WTC11 (cell line): ENCODE measurements at regions not wholly inside any gene's neighbourhood (a gene's known extent, or its start where the extent isn't known, plus 50 kb on each side); places are given as distances from the start of the nearest gene placed in this dataset.

Experiments used
- ATAC-seq: fragments of 200-7000 bp; cut with Tn5 transposase; 2 replicates; pipeline ENCODE4 v1.10.0; 2021; ENCODE audit warnings: mild to moderate bottlenecking, moderate library complexity
- CTCF ChIA-PET: fragments of 300-600 bp; sonication (Branson Sonifier 250); formaldehyde crosslinking; loops from one replicate; lab custom pipeline; 2021; ENCODE audit warnings: antibody characterized with exemption; lab: Charles Lee
- POLR2A ChIA-PET: fragments of 350-600 bp; sonication (Branson Sonifier 250); formaldehyde crosslinking; loops from one replicate; lab custom pipeline; 2021; ENCODE audit warnings: antibody characterized with exemption; lab: Charles Lee
- DNase-seq: peaks from one replicate; pipeline ENCODE4 v3.0.0; 2021; ENCODE audit warnings: low spot score
- H3K27ac Mint-ChIP-seq: 2 replicates; pipeline ENCODE4 v1.8.0; 2021; ENCODE audit warnings: mixed read lengths
- H3K27me3 Mint-ChIP-seq: 2 replicates; pipeline ENCODE4 v1.8.0; 2021; ENCODE audit warnings: low read depth, mild to moderate bottlenecking, moderate library complexity, mixed read lengths
- H3K36me3 Mint-ChIP-seq: 2 replicates; pipeline ENCODE4 v1.8.0; 2021; ENCODE audit warnings: mixed read lengths
- H3K4me1 Mint-ChIP-seq: 2 replicates; pipeline ENCODE4 v1.8.0; 2022; ENCODE audit warnings: mixed read lengths
- H3K4me3 Mint-ChIP-seq: 2 replicates; pipeline ENCODE4 v1.8.0; 2021; ENCODE audit warnings: mild to moderate bottlenecking, moderate library complexity, mixed read lengths
- H3K9me3 Mint-ChIP-seq: 2 replicates; pipeline ENCODE4 v1.8.0; 2021; ENCODE audit warnings: mixed read lengths
- AR ChIP-seq: fragments of 250-450 bp; sonication (Bioruptor Pico); IDR thresholded peaks from 2 replicates; pipeline ENCODE4 v1.9.0; 2021; ENCODE audit warnings: mild to moderate bottlenecking
- ATF1 ChIP-seq: sonication (generic); formaldehyde crosslinking; IDR thresholded peaks from 2 replicates; pipeline ENCODE4 v1.8.1; 2023; ENCODE audit warnings: mild to moderate bottlenecking, moderate library complexity, missing genetic modification reagents
- CBFB ChIP-seq: sonication (generic); formaldehyde crosslinking; IDR thresholded peaks from 2 replicates; pipeline ENCODE4 v1.8.1; 2022; ENCODE audit warnings: mild to moderate bottlenecking, low read depth, missing genetic modification reagents
- CTCF ChIP-seq: fragments of 200-600 bp; IDR thresholded peaks from 2 replicates; pipeline ENCODE4 v1.8.0; 2022; ENCODE audit warnings: antibody characterized with exemption
- EMX1 ChIP-seq: fragments of 250-450 bp; sonication (Bioruptor Pico); IDR thresholded peaks from 2 replicates; pipeline ENCODE4 v1.8.0; 2021; ENCODE audit warnings: mild to moderate bottlenecking
- FOXP1 ChIP-seq: sonication (generic); formaldehyde crosslinking; IDR thresholded peaks from 2 replicates; pipeline ENCODE4 v1.8.0; 2022; ENCODE audit warnings: missing genetic modification reagents, mild to moderate bottlenecking, moderate library complexity, borderline replicate concordance
- FOXP4 ChIP-seq: sonication (generic); formaldehyde crosslinking; IDR thresholded peaks from 2 replicates; pipeline ENCODE4 v1.8.0; 2022; ENCODE audit warnings: mild to moderate bottlenecking, missing genetic modification reagents
- IRF1 ChIP-seq: sonication (generic); formaldehyde crosslinking; IDR thresholded peaks from 2 replicates; pipeline ENCODE4 v1.8.0; 2023; ENCODE audit warnings: missing genetic modification reagents
- KAT7 ChIP-seq: sonication (generic); formaldehyde crosslinking; IDR thresholded peaks from 2 replicates; pipeline ENCODE4 v1.8.1; 2023; ENCODE audit warnings: missing genetic modification reagents, mild to moderate bottlenecking, borderline replicate concordance
- NFATC4 ChIP-seq: fragments of 250-450 bp; sonication (Bioruptor Pico); IDR thresholded peaks from 2 replicates; pipeline ENCODE4 v1.9.0; 2021; ENCODE audit warnings: mild to moderate bottlenecking
- NFYB ChIP-seq: sonication (generic); formaldehyde crosslinking; conservative IDR thresholded peaks from 2 replicates; pipeline ENCODE4 v1.8.0; 2022; ENCODE audit warnings: low read depth, missing genetic modification reagents
- NR3C1 ChIP-seq: sonication (generic); formaldehyde crosslinking; conservative IDR thresholded peaks from 2 replicates; pipeline ENCODE4 v1.8.1; 2023; ENCODE audit warnings: low read depth, mild to moderate bottlenecking, missing genetic modification reagents
- PRDM15 ChIP-seq: sonication (generic); formaldehyde crosslinking; IDR thresholded peaks from 2 replicates; pipeline ENCODE4 v1.8.0; 2022; ENCODE audit warnings: missing genetic modification reagents
- USF1 ChIP-seq: sonication (generic); formaldehyde crosslinking; IDR thresholded peaks from 2 replicates; pipeline ENCODE4 v1.8.0; 2022; ENCODE audit warnings: mild to moderate bottlenecking, missing genetic modification reagents
- USF2 ChIP-seq: sonication (generic); formaldehyde crosslinking; IDR thresholded peaks from 2 replicates; pipeline ENCODE4 v1.8.1; 2023; ENCODE audit warnings: mild to moderate bottlenecking, missing genetic modification reagents, moderate library complexity
- ZBTB43 ChIP-seq: sonication (generic); formaldehyde crosslinking; IDR thresholded peaks from 2 replicates; pipeline ENCODE4 v1.8.1; 2023; ENCODE audit warnings: mild to moderate bottlenecking, missing genetic modification reagents
- ZNF232 ChIP-seq: sonication (generic); formaldehyde crosslinking; IDR thresholded peaks from 2 replicates; pipeline ENCODE4 v1.8.0; 2022; ENCODE audit warnings: mild to moderate bottlenecking, missing genetic modification reagents
- ZNF416 ChIP-seq: fragments of 250-450 bp; sonication (Bioruptor Pico); IDR thresholded peaks from 2 replicates; pipeline ENCODE4 v1.9.0; 2021; ENCODE audit warnings: mild to moderate bottlenecking, inconsistent platforms
- ZNF671 ChIP-seq: fragments of 250-450 bp; sonication (Bioruptor Pico); IDR thresholded peaks from 2 replicates; pipeline ENCODE4 v1.8.0; 2021; ENCODE audit warnings: mild to moderate bottlenecking
- ZSCAN18 ChIP-seq: fragments of 250-450 bp; sonication (Bioruptor Pico); IDR thresholded peaks from 2 replicates; pipeline ENCODE4 v2.1.2; 2022; ENCODE audit warnings: mild to moderate bottlenecking, moderate library complexity

- peaks cover 19% of the 10 kb centered on the region for H3K27me3 Mint-ChIP-seq
- no peak overlapping the region for H3K4me3 Mint-ChIP-seq
- no peaks in the 10 kb centered on the region for H3K36me3 Mint-ChIP-seq
- CTCF ChIA-PET = no interaction called here
- no peak overlapping the region for H3K27ac Mint-ChIP-seq
- ATAC-seq (no peak), DNase-seq (no peak)
- H3K4me1 Mint-ChIP-seq = peaks cover 3% of the 10 kb centered on the region; the same call in 1 of the 2 replicates
- no peaks in the 10 kb centered on the region for H3K9me3 Mint-ChIP-seq
- TF ChIP-seq FOXP1 (CRISPR knock-in tag) = no peak
- TF ChIP-seq USF2 (CRISPR knock-in tag) = no peak
- TF ChIP-seq NFYB (CRISPR knock-in tag) = no peak
- no peak for TF ChIP-seq ZSCAN18 (CRISPR knock-in tag)
- TF ChIP-seq CTCF = no peak
- no peak for TF ChIP-seq CBFB (CRISPR knock-in tag)
- TF ChIP-seq ZBTB43 (CRISPR knock-in tag) = no peak
- no peak for TF ChIP-seq USF1 (CRISPR knock-in tag)
- no peak for TF ChIP-seq ZNF416
- no peak for TF ChIP-seq PRDM15
- TF ChIP-seq AR (CRISPR knock-in tag) = no peak
- no peak for TF ChIP-seq NR3C1
- no peak for TF ChIP-seq ATF1
- TF ChIP-seq IRF1 (CRISPR knock-in tag) = no peak
- TF ChIP-seq ZNF671 (CRISPR knock-in tag) = no peak
- TF ChIP-seq EMX1 (CRISPR knock-in tag) = no peak
- no peak for TF ChIP-seq ZNF232 (CRISPR knock-in tag)
- TF ChIP-seq KAT7 (CRISPR knock-in tag) = no peak
- no peak for TF ChIP-seq NFATC4 (CRISPR knock-in tag)
- no peak for TF ChIP-seq FOXP4 (CRISPR knock-in tag)
- TF ChIP-seq, all 79 proteins: peak for 0
- POLR2A ChIA-PET = no interaction called here
These were observed 205.1 kb upstream of the GMDS start for GRCh38 chr6:2450546-2450945.
